GM23338 (cell line): ENCODE measurements at regions not wholly inside any gene's neighbourhood (a gene's known extent, or its start where the extent isn't known, plus 50 kb on each side); places are given as distances from the start of the nearest gene placed in this dataset.

Source experiments
- CREB1 ChIP-seq: fragments of 250-450 bp; sonication (Bioruptor Pico); IDR thresholded peaks from 2 replicates; pipeline ENCODE4 v1.5.0; 2020; ENCODE audit warnings: low read depth, mild to moderate bottlenecking, moderate library complexity
- EZH2 ChIP-seq: fragments of 200-600 bp; sonication (generic); IDR thresholded peaks from one replicate; pipeline ENCODE4 v1.8.0; 2017; ENCODE audit warnings: antibody characterized with exemption, mild to moderate bottlenecking, low read depth; ENCODE audit not compliant: unreplicated experiment
- EZH2phosphoT487 ChIP-seq: fragments of 200-600 bp; sonication (generic); IDR thresholded peaks from one replicate; pipeline ENCODE4 v1.8.1; 2018; ENCODE audit warnings: antibody characterized with exemption; ENCODE audit not compliant: unreplicated experiment
- JUNB ChIP-seq: IDR thresholded peaks from one replicate; pipeline ENCODE4 v1.6.1; 2016; ENCODE audit warnings: antibody characterized with exemption; ENCODE audit not compliant: unreplicated experiment
- POLR2AphosphoS5 ChIP-seq: IDR thresholded peaks from 2 replicates; pipeline ENCODE4 v1.6.1; 2016; ENCODE audit warnings: antibody characterized with exemption, low read depth
- REST ChIP-seq: IDR thresholded peaks from one replicate; pipeline ENCODE4 v1.6.1; 2018; ENCODE audit warnings: antibody characterized with exemption; ENCODE audit not compliant: unreplicated experiment
- ZNF462 ChIP-seq: fragments of 250-450 bp; sonication (Bioruptor Pico); IDR thresholded peaks from 2 replicates; pipeline ENCODE4 v1.5.0; 2020; ENCODE audit warnings: mild to moderate bottlenecking, moderate library complexity

- TF ChIP-seq ZNF462 (CRISPR knock-in tag), result no peak
- no peak for TF ChIP-seq EZH2phosphoT487
- no peak for TF ChIP-seq CREB1
- TF ChIP-seq JUNB, result no peak
- no peak for TF ChIP-seq EZH2
- no peak for TF ChIP-seq REST
- TF ChIP-seq POLR2AphosphoS5, result no peak
Measured at GRCh38 chr2:20560891-20561636, 89.8 kb downstream of the HS1BP3 start (continued).
